PC-3 (cell line): ENCODE measurements at regions not wholly inside any gene's neighbourhood (a gene's known extent, or its start where the extent isn't known, plus 50 kb on each side); places are given as distances from the start of the nearest gene placed in this dataset.
"Not testable (repeated sequence)": the region's sequence is repeated elsewhere in the genome, so short reads cannot be mapped to it uniquely, and the experiment has no call there.

Source experiments
- ATAC-seq: fragments of 200-7000 bp; cut with Tn5 transposase; 2 replicates; pipeline ENCODE4 v1.9.1; 2020; ENCODE audit warnings: mild to moderate bottlenecking, moderate library complexity
- BruUV-seq: library from RNA; stranded (reverse); fragments of 400-500 nt; replicated peaks from 2 replicates; lab custom pipeline; 2021; lab: Mats Ljungman, UMichigan
- CTCF ChIA-PET: fragments of 300-600 bp; sonication (Branson Sonifier 250); formaldehyde crosslinking; loops from one replicate; lab custom pipeline; 2022; ENCODE audit warnings: antibody characterized with exemption; lab: Charles Lee
- POLR2A ChIA-PET: fragments of 300-600 bp; sonication (Branson Sonifier 250); formaldehyde crosslinking; loops from one replicate; lab custom pipeline; 2022; ENCODE audit warnings: antibody characterized with exemption; ENCODE audit not compliant: unreplicated experiment; lab: Charles Lee
- DNase-seq: peaks from one replicate; pipeline ENCODE4 v3.0.0-alpha.2; 2015
- H2AFZ ChIP-seq: fragments of 300-600 bp; sonication (generic); 2 replicates; pipeline ENCODE4 v1.6.0; 2016; ENCODE audit warnings: antibody characterized with exemption, low read length
- H3F3A ChIP-seq: fragments of 300-600 bp; sonication (generic); one replicate; pipeline ENCODE4 v1.6.0; 2017; ENCODE audit warnings: antibody characterized with exemption, low read length, control low read depth, mild to moderate bottlenecking; ENCODE audit not compliant: unreplicated experiment
- H3K27ac ChIP-seq: fragments of 300-600 bp; sonication (generic); 2 replicates; pipeline ENCODE4 v1.5.1; 2016; ENCODE audit warnings: mild to moderate bottlenecking, low read length
- H3K27me3 ChIP-seq: fragments of 300-600 bp; sonication (generic); 2 replicates; pipeline ENCODE4 v1.6.1; 2016; ENCODE audit warnings: low read length, mixed read lengths
- H3K36me3 ChIP-seq: fragments of 300-600 bp; sonication (generic); 2 replicates; pipeline ENCODE4 v1.6.1; 2016; ENCODE audit warnings: low read depth, mixed run types, low read length, mixed read lengths
- H3K4me1 ChIP-seq: fragments of 300-600 bp; sonication (generic); 2 replicates; pipeline ENCODE4 v1.5.1; 2016; ENCODE audit warnings: low read length; ENCODE audit not compliant: insufficient read depth
- H3K4me2 ChIP-seq: fragments of 300-600 bp; sonication (generic); 2 replicates; pipeline ENCODE4 v1.6.0; 2016; ENCODE audit warnings: low read length
- H3K4me3 ChIP-seq: fragments of 300-600 bp; sonication (generic); 2 replicates; pipeline ENCODE4 v1.5.1; 2016; ENCODE audit warnings: mild to moderate bottlenecking, low read length, mixed read lengths
- H3K79me2 ChIP-seq: fragments of 300-600 bp; sonication (generic); 2 replicates; pipeline ENCODE4 v1.6.1; 2017; ENCODE audit warnings: low read length, mixed read lengths
- H3K9ac ChIP-seq: fragments of 300-600 bp; sonication (generic); 2 replicates; pipeline ENCODE4 v1.6.0; 2016; ENCODE audit warnings: mild to moderate bottlenecking, low read length
- H3K9me2 ChIP-seq: fragments of 300-600 bp; sonication (generic); replicated peaks from 2 replicates; pipeline ENCODE4 v1.6.1; 2016; ENCODE audit warnings: mixed run types, low read length, mixed read lengths
- H3K9me3 ChIP-seq: fragments of 300-600 bp; sonication (generic); 2 replicates; pipeline ENCODE4 v1.6.1; 2016; ENCODE audit warnings: low read length, mixed read lengths
- H4K20me1 ChIP-seq: fragments of 300-600 bp; sonication (generic); 2 replicates; pipeline ENCODE4 v1.6.1; 2016; ENCODE audit warnings: low read length, mixed read lengths
- EZH2 ChIP-seq: fragments of 300-600 bp; sonication (generic); IDR thresholded peaks from one replicate; pipeline ENCODE4 v1.6.1; 2017; ENCODE audit warnings: antibody characterized with exemption, mild to moderate bottlenecking, low read length; ENCODE audit not compliant: unreplicated experiment
- EZH2phosphoT487 ChIP-seq: fragments of 300-600 bp; sonication (generic); IDR thresholded peaks from 2 replicates; pipeline ENCODE4 v1.6.1; 2018; ENCODE audit warnings: mild to moderate bottlenecking, antibody characterized with exemption, low read length, borderline replicate concordance
- intact Hi-C: fragments of 100-400 bp; cut with micrococcal nuclease; formaldehyde crosslinking; loops from 2 replicates; pipeline ENCODE4 v1.9.0; 2023
- TF ChIP-seq, protein P1 (sequence below): fragments of 300-600 bp; sonication (generic); conservative IDR thresholded peaks from 2 replicates; pipeline ENCODE4 v1.5.1; 2017; ENCODE audit warnings: antibody characterized with exemption, low read depth, mild to moderate bottlenecking, low read length

DNA sequence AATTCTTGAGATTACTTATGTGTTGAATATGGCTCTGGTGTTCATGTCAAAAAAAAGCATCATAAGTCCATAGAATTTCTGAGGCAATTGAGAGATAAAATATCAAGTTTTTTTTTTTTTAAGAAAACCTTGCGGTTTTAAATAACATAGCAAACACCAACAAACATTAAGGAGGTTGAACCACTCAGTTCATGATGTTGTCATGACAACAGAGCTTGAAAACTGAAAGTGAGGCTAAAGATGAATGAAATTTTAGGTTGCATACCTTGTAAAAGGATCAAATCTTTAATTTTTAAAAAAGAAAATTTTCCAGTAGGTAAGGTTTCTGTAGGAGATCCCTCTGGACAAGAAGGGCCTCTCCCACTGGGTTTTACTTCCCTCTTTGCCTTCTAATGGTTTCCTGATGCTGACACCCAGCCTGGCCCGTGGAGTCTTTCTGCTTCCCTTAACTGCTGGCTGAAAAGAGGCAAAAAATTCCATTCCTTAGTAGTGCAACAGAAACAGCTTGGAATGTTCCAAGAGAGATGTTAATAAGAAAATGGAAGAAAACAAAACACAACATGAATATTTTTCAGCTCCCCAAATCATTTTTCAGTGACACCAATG lies 60.0 kb upstream of the FER start:
- H3K9ac ChIP-seq, result no peak overlapping the region

DNA sequence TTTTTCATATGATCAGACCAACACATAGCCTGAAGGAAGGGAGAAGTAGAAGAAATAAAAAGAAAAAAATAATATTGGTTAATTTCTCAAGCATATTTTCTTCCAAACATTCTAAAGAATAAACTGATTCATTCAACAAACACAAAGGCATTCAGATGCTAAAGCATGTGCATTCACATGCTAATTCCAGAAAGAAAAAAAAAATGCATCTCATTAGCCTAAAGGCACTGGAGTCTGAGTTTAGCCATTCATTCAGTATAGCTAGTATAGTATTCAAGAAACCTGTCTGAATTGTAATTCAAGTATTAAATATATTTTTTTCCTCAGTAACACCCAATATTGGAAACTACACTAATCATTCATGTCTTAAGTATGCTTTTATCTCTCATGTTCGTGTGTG lies 61.0 kb upstream of the FER start:
- Histone ChIP-seq H3K4me3 (no peak overlapping the region), H3K79me2 (no peaks in the 10 kb centered on the region), H3K4me1 (no peaks in the 10 kb centered on the region), H4K20me1 (no peaks in the 10 kb centered on the region), H3K27me3 (no peaks in the 10 kb centered on the region), H3K4me2 (no peak overlapping the region), H3F3A (no peaks in the 10 kb centered on the region), H2AFZ (no peak overlapping the region), H3K36me3 (no peaks in the 10 kb centered on the region), H3K9me2 (no peaks in the 10 kb centered on the region), H3K27ac (no peak overlapping the region), H3K9me3 (no peaks in the 10 kb centered on the region), H3K9ac (no peak overlapping the region)
- intact Hi-C loops, result loop anchor here (10.0 kb wide), 1 partner anchor 518 kb away; no protein-coding TSS in a partner anchor
- ChIA-PET POLR2A (no interaction called here), CTCF (no interaction called here)
- TF ChIP-seq, protein P1, sequence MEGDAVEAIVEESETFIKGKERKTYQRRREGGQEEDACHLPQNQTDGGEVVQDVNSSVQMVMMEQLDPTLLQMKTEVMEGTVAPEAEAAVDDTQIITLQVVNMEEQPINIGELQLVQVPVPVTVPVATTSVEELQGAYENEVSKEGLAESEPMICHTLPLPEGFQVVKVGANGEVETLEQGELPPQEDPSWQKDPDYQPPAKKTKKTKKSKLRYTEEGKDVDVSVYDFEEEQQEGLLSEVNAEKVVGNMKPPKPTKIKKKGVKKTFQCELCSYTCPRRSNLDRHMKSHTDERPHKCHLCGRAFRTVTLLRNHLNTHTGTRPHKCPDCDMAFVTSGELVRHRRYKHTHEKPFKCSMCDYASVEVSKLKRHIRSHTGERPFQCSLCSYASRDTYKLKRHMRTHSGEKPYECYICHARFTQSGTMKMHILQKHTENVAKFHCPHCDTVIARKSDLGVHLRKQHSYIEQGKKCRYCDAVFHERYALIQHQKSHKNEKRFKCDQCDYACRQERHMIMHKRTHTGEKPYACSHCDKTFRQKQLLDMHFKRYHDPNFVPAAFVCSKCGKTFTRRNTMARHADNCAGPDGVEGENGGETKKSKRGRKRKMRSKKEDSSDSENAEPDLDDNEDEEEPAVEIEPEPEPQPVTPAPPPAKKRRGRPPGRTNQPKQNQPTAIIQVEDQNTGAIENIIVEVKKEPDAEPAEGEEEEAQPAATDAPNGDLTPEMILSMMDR, result no peak
- TF ChIP-seq EZH2phosphoT487, result no peak
- ATAC-seq (no peak), DNase-seq (no peak)
- BruUV-seq, result no TSS peak

More for the DNA sequence above, 60.0 kb upstream of the FER start:
- BruUV-seq, result no TSS peak
- H3K79me2 ChIP-seq, result no peaks in the 10 kb centered on the region
- no peaks in the 10 kb centered on the region for H3K9me3 ChIP-seq
- H3K4me1 ChIP-seq, result no peaks in the 10 kb centered on the region
- no peaks in the 10 kb centered on the region for H3K36me3 ChIP-seq
- no peaks in the 10 kb centered on the region for H3K27me3 ChIP-seq
- TF ChIP-seq EZH2phosphoT487 (no peak), EZH2 (no peak)
- TF ChIP-seq, protein P1, result no peak
- ChIA-PET CTCF (no interaction called here), POLR2A (interaction anchor here (0.6 kb wide), 1 partner anchor 249 kb away, joined by 3 read pairs; no protein-coding TSS in a partner anchor)
- no peaks in the 10 kb centered on the region for H4K20me1 ChIP-seq
- no peak for DNase-seq
- H3K4me3 ChIP-seq, result no peak overlapping the region
- intact Hi-C loops, result loop anchor here (10.0 kb wide), 1 partner anchor 517 kb away; no protein-coding TSS in a partner anchor
- no peak overlapping the region for H2AFZ ChIP-seq
- H3K4me2 ChIP-seq, result no peak overlapping the region
- no peak for ATAC-seq
- no peak overlapping the region for H3K27ac ChIP-seq
- H3K9me2 ChIP-seq, result no peaks in the 10 kb centered on the region
- no peaks in the 10 kb centered on the region for H3F3A ChIP-seq

DNA sequence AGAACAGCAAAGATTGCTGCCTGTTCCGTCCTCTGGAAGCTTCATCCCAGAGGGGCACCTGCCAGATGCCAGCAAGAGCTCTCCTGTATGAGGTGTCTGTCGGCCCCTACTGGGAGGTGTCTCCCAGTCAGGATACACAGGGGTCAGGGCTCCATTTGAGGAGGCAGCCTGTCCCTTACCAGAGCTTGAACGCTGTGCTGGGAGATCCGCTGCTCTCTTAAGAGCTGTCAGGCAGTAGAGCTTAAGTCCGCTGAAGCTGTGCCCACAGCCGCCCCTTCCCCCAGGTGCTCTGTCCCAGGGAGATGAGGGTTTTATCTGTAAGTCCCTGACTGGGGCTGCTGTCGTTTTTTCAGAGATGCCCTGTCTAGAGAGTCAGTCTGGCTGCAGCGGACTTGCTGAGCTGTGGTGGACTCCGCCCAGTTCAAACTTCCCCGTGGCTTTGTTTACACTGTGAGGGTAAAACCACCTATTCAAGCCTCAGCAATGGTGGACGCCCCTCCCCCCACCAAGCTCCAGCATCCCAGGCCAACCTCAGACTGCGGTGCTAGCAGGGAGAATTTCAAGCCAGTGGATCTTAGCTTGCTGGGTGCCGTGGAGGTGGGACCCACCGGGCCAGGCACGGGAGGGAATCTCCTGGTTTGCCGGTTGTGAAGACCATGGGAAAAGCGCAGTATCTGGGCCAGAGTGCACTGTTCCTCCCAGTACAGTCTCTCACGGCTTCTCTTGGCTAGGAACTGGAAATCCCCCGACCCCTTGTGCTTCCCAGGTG lies 62.1 kb upstream of the FER start:
- H3K4me3 ChIP-seq, H3K79me2 ChIP-seq, CTCF ChIA-PET, H3K9me3 ChIP-seq, DNase-seq, H3K36me3 ChIP-seq, H3F3A ChIP-seq, ATAC-seq, H3K27ac ChIP-seq, H2AFZ ChIP-seq, H3K9me2 ChIP-seq, H3K4me1 ChIP-seq, BruUV-seq, H3K4me2 ChIP-seq, H3K9ac ChIP-seq, H3K27me3 ChIP-seq, H4K20me1 ChIP-seq: not testable (repeated sequence)
- POLR2A ChIA-PET, result interaction anchor here (0.6 kb wide), 1 partner anchor 43 kb away, joined by 12 read pairs; no protein-coding TSS in a partner anchor
- intact Hi-C loops, result loop anchor here (10.0 kb wide), 1 partner anchor 519 kb away; no protein-coding TSS in a partner anchor
